ENCODE measurements at regions not wholly inside any gene's neighbourhood (a gene's known extent, or its start where the extent isn't known, plus 50 kb on each side); places are given as distances from the start of the nearest gene placed in this dataset.

GRCh38 chr18:40955351-40955750 is 999.7 kb upstream of the PIK3C3 start:
- no peaks in the 10 kb centered on the region for H4K20me1 ChIP-seq (replicated peaks in 1 of 2; ENCODE audit: control insufficient read depth in 1 of 2, insufficient read depth in 2 of 2, low read length in 2 of 2)
- H3K18ac ChIP-seq (ENCODE audit: extremely low read depth, low read length): no peak overlapping the region
- no peaks in the 10 kb centered on the region for H3K79me1 ChIP-seq (ENCODE audit: low read depth, low read length)
- H3K23ac ChIP-seq (ENCODE audit: insufficient read length): no peak overlapping the region
- H2BK12ac ChIP-seq (ENCODE audit: low read depth, low read length): no peak overlapping the region
- H3K27ac ChIP-seq (ENCODE audit: low read depth, low read length): no peak overlapping the region
- H3K36me3 ChIP-seq (ENCODE audit: control insufficient read depth in 2 of 4, insufficient read depth in 4 of 4, low read length in 3 of 4): no peaks in the 10 kb centered on the region
- FAIRE-seq (no peak), DNase-seq (ENCODE audit: low read depth in 1 of 2, low spot score in 2 of 2) (no peak)
- H3K4me3 ChIP-seq (ENCODE audit: extremely low read depth in 1 of 4, insufficient read depth in 2 of 4, low read depth in 3 of 4, low read length in 4 of 4): no peak overlapping the region
- no peak overlapping the region for H3K14ac ChIP-seq (ENCODE audit: insufficient read length)
- no peak overlapping the region for H4K91ac ChIP-seq (replicated peaks; ENCODE audit: insufficient read length, low read length)
- H3K79me2 ChIP-seq (ENCODE audit: control insufficient read depth in 1 of 2, insufficient read depth in 2 of 2, low read length in 2 of 2): no peaks in the 10 kb centered on the region
- no peaks in the 10 kb centered on the region for H3K27me3 ChIP-seq (replicated peaks in 1 of 4; ENCODE audit: control insufficient read depth in 3 of 4, extremely low read depth in 1 of 4, insufficient read depth in 3 of 4, low read length in 3 of 4)
- ChIA-PET POLR2A (ENCODE audit: partially characterized antibody) (no interaction called here), CTCF (ENCODE audit: partially characterized antibody) (interaction anchor here (0.8 kb wide), 1 partner anchor 9 kb away, joined by 3 read pairs; no protein-coding TSS in a partner anchor)
- H3K56ac ChIP-seq (replicated peaks; ENCODE audit: insufficient read length, low read depth, low read length): no peak overlapping the region
- H2AK5ac ChIP-seq (ENCODE audit: low read depth, low read length): no peak overlapping the region
- H2BK5ac ChIP-seq (ENCODE audit: low read depth, low read length): no peak overlapping the region
- no peak overlapping the region for H4K8ac ChIP-seq (ENCODE audit: extremely low read depth, insufficient read depth, low read length)
- H3K9ac ChIP-seq (replicated peaks in 1 of 4; ENCODE audit: extremely low read depth in 1 of 4, low read depth in 3 of 4, low read length in 3 of 4): no peak overlapping the region
- no peak overlapping the region for H2BK15ac ChIP-seq (ENCODE audit: low read length)
- no peak overlapping the region for H2BK20ac ChIP-seq (ENCODE audit: low read length)
- H3K4me2 ChIP-seq (ENCODE audit: insufficient read depth in 1 of 2, low read depth in 2 of 2, low read length in 2 of 2): no peak overlapping the region
- no peak overlapping the region for H4K5ac ChIP-seq (ENCODE audit: insufficient read length, low read depth, low read length)
- H3K4ac ChIP-seq (replicated peaks; ENCODE audit: insufficient read length, low read depth, low read length): no peak overlapping the region
- H2BK120ac ChIP-seq (replicated peaks; ENCODE audit: low read depth, low read length): no peak overlapping the region
- H2AFZ ChIP-seq (ENCODE audit: low read length): no peak overlapping the region
- no peaks in the 10 kb centered on the region; the same call in 1 of the 2 replicates for H3K23me2 ChIP-seq (ENCODE audit: low read depth, low read length)
- WGBS, 2 experiments (ENCODE audit: extremely low coverage in 1 of 2, insufficient coverage in 1 of 2, insufficient read length in 1 of 2, insufficient replicate concordance in 2 of 2, low coverage in 1 of 2, low lambda C conversion rate in 2 of 2, missing lambda C conversion rate in 1 of 2): 77% methylated on average over 2 of the region's 2 CpGs; no CpG with 5 or more reads in 1 of the 2 experiments
- H3K9me3 ChIP-seq (ENCODE audit: insufficient read depth in 2 of 2, low read depth in 1 of 2, low read length in 1 of 2): 0 out of 4 replicates have a peak, but pooled peaks cover 0 to 3% of the 10 kb centered on the region in 2 experiments
- H3K4me1 ChIP-seq (replicated peaks in 1 of 4; ENCODE audit: control insufficient read depth in 3 of 4, insufficient read depth in 4 of 4, low read length in 3 of 4): peaks cover 0 to 3% (median 0%) of the 10 kb centered on the region in 4 experiments; a peak in 2 of 7 replicates
- TF ChIP-seq CREB1 (IDR thresholded peaks at IDR 0.05) (no peak), CHD2 (IDR thresholded peaks at IDR 0.05; ENCODE audit: low read length) (no peak), SRF (IDR thresholded peaks at IDR 0.05; ENCODE audit: low read depth, low read length) (no peak), POU5F1 (IDR thresholded peaks at IDR 0.05; ENCODE audit: low read depth, low read length) (no peak), RFX5 (IDR thresholded peaks at IDR 0.05; ENCODE audit: borderline replicate concordance, low read depth, low read length) (no peak), GABPA (IDR thresholded peaks at IDR 0.05; ENCODE audit: borderline replicate concordance, insufficient read depth, low read length) (no peak), SAP30 (IDR thresholded peaks at IDR 0.05; ENCODE audit: insufficient read depth, insufficient replicate concordance, low read length) (no peak), HDAC6 (IDR thresholded peaks at IDR 0.05; ENCODE audit: low read depth, low read length) (no peak), CBX5 (IDR thresholded peaks at IDR 0.05; ENCODE audit: low read depth, low read length) (no peak), EGR1 (IDR thresholded peaks at IDR 0.05; ENCODE audit: borderline replicate concordance, low read depth, low read length) (no peak), RBBP5 (IDR thresholded peaks at IDR 0.05; ENCODE audit: borderline replicate concordance, low read depth, low read length) (no peak), RXRA (IDR thresholded peaks at IDR 0.05; ENCODE audit: insufficient read depth, low read depth, low read length) (no peak), MAX (IDR thresholded peaks at IDR 0.05) (no peak)

All from H1 (cell line).